ENCODE measurements at regions not wholly inside any gene's neighbourhood (a gene's known extent, or its start where the extent isn't known, plus 50 kb on each side); places are given as distances from the start of the nearest gene placed in this dataset.

DNA sequence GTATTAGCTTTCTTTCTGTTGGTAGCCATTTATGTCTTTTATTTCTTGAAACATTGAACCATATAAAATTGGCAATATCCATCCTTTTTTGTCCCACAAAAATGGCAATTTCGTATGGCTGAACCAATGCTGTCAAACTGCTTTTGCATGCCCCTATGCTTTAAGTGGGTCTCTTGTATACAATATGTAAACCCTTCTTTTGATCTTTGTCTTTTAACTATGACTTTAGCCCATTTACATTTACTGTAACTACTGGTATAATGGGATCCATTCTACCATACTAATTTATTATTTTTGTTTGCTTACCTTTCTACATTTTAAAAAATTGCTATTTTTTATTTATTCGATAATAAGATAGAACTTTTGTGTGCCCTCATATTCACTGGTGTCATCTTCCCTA is 93.4 kb downstream of the TENT4A start:
- DNase-seq = no peak

- DNase-seq = no peak
These were observed 95.2 kb downstream of the TENT4A start for GRCh38 chr5:6808462-6808861.

GRCh38 chr5:6810641-6811405 is 97.6 kb downstream of the TENT4A start:
- DNase-seq = no peak

- no peak for DNase-seq
These were observed 98.9 kb downstream of the TENT4A start for GRCh38 chr5:6812091-6812490.

GRCh38 chr5:6812800-6813731 is 99.8 kb downstream of the TENT4A start:
- no peak for DNase-seq

GRCh38 chr5:6814816-6815215 is 101.6 kb downstream of the TENT4A start:
- DNase-seq = no peak

GRCh38 chr5:6818594-6819511 is 105.6 kb downstream of the TENT4A start:
- DNase-seq = no peak

DNA sequence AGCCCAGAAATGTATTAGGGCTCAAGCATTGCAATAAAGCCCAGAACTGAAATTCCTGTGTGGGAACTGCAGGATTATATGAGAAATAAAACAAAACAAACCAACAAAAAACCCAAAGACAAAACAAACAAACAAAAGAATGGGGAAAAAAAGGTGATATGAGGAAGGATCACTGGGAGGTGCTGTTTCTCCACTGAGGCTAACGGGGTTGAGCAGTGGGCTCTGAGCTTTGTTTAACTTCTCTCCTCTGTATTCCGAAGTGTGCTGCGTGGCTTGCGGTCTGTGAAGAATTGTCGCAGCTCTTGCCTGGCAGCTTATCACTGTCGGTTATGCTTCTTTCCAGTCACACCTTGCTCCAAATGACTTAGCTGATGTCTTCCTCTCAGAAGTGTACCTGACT is 106.3 kb downstream of the TENT4A start:
- DNase-seq = no peak

DNA sequence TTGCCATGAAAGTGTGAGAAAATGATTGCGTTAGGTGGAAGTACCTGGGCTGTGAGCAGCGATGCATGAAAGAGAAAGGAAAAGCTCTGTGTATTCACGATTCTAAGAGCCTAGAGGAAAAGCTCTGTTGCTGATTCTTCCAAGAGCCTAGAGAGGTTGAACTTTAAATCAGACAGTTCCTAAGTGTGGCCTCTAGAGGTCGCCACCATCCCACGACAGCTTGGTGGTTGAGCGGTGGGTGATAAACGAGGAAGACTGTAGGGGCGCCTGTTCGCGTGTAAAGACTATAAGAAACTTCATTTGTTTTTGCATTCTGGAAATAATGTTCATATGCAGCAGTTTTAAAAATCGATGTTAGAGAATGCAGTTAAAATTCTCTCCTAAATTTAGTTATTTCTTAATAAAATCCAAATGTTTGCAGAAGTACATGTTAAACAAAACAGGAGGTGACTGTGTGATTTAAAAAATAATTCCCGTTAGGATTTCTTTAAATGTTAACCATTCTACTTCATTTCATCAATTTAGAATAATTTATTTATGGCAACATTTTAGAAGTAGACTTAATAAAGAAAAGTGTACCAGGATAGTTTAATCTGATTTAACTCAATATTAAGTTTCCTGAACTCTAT is 107.7 kb downstream of the TENT4A start:
- DNase-seq = no peak

DNA sequence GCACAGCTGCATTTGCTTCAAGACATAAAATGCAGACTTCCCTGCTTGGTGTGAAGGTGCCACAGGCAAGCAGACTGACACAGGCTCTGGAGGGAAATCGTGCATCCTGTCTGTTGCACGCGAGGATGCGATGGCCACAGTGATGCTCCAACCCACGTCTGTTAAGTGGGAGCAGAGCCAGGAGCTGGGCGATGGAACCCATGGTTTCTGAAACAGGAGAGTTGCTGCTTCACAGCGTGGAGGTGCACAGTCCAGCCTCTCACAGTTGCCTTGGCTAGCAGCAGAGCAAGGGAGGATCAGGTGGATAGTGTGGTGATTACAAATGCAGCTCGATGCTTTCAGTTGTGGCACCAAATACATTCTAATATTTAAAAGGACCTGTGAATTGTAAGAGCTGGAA is 108.8 kb downstream of the TENT4A start:
- no peak for DNase-seq

DNA sequence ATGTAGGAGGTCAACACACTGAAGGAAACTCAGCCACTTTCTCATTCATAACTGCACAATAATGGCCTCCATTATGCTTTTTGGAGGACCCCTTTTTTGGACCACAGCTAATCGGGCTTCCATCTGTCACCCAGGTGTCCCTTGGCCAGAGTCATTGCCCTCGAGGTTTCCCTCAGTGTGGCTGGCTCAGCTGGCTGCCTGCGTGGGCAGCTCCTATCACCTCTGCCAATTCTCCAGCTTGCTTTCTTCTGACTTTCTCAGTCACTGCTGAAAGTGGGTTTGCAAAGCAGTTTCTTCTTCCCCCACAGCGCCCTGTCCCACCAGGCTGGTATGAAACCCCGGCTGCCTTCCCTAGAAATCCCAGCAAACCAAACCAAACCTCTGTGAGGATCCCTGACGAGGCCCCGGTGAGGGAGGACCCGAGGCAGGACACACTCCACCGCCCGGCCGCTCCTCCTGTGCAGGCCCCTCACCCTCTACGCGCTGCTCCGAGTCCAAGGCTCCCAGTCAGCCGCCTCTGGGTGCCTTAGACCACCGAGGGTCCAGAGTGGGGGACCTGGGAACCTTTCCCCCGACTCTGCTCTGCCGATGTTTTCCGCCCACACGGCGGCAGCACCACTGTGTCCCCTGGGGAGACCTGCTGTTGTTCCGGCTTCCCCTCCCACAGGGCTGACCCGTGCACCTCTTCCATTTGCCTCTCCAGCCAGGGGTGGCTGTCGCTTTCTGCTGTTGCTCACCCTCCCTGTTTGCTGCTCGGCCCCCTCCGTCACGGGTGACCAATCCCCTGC is 109.5 kb downstream of the TENT4A start:
- no peak for DNase-seq

GRCh38 chr5:6823996-6824395 is 110.8 kb downstream of the TENT4A start:
- no peak for DNase-seq

DNA sequence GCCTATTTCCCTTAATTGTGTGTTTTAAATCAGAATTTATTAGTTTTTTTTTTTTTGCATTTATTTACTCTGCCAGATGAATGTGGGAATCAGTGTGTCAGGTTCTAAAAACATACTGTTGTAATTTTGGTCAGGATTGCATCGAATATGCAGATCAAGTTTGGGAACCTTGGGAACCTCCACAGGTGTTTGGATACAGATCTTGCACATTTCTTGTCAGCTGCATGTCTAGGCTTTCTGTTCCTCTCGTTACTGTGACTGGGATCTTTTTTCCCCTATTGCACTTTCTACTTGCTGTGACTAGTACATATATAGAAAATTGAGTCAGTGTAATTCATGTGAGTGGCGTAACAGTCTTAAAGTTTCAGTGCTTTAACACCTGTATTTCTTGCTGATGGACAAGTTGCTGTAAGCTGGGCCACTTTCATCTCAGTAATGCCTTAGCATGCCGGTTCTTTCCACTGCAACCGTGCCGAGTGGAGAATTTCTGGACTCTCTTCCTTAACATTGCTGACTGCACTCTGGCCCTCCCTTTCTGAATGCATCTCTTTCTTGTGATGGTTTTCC is 112.5 kb downstream of the TENT4A start:
- no peak for DNase-seq

DNA sequence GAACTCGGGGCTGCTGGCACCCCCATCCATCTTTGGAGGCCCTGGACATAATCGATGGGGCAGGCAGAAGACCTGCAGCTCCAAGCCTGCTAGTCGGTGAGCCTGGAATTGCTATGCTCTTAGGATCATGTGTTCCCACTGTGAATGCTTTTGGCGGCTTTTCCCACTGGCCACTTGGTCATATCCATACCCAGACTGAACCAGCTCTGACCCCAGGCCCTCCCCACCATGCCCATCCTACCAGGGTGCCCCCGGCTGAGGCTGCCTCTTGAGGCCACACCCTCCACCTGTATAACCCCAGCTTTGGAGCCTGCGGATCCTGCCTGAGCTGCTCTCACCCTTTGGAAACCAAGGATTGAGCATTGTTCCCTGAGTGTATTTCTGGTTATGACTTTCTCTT is 113.5 kb downstream of the TENT4A start:
- DNase-seq = no peak

DNA sequence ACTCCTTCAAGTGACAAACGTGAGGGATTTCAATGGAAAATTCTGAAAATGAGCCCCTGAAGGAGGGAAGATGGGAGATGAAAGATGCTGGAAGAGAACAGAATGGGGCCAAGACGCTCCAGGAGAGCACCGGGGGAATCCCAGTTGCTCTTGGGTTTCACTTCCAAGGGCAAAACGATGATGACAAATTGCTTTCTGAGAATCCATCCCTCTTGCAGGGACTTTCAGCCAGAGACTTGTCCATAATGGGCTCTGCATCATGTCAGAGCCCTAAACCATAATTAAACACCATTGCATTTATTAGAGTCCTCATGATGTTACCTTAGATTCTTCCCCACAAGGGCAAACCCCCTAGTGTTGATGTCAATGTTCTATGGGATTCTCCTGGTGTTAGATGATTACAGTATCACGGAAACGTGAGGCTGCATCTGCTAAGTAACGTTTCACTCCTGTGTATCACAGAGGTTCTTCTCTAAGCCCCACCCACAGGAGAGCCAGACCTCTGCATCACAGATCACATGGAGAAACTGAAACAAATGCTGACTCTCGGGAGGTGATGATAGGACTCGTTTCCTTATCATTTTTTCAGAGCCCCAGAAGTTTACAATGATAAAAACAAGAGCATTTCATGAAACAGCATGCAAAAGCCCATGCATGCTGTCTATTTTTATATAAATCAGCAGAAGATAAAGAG is 114.4 kb downstream of the TENT4A start:
- no peak for DNase-seq

- no peak for DNase-seq
These were observed 116.0 kb downstream of the TENT4A start for GRCh38 chr5:6829150-6829784.

DNA sequence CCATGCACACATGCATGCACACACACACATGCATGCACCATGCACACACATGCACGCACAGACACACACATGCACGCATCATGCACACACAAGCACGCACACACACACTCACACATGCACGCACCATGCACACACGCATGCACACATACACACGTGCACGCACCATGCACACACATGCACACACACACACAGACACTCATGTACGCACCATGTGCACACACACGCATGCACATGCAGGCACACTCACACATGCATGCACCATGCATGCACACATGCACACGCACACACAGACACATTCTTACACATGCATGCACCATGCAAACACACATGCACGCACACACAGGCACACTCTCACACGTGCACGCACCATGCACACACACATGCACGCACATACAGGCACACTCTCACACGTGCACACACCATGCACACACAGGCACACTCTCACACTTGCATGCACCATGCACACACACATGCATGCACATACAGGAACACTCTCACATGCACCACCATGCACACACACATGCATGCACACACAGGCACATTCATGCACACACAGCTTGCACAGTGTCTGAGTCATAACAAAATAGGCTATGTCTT is 117.5 kb downstream of the TENT4A start:
- DNase-seq = no peak

- DNase-seq = no peak
These were observed 118.7 kb downstream of the TENT4A start for GRCh38 chr5:6831678-6832671.

Measured in hippocampal formation (tissue), 2 donors.